OCI-LY3 (cell line): ENCODE measurements at regions not wholly inside any gene's neighbourhood (a gene's known extent, or its start where the extent isn't known, plus 50 kb on each side); places are given as distances from the start of the nearest gene placed in this dataset.

Experiments used
- H2AFZ ChIP-seq: fragments of 200-600, 300-600 bp; shearing (Covaris generic); 2 replicates; pipeline ENCODE4 v1.6.0; 2014; ENCODE audit warnings: antibody characterized with exemption, low read depth, low read length
- H3K27ac ChIP-seq: fragments of 200-600, 300-600 bp; sonication (generic); 2 replicates; pipeline ENCODE4 v1.5.1; 2014; ENCODE audit warnings: mild to moderate bottlenecking, low read length, moderate library complexity, mixed read lengths
- H3K27me3 ChIP-seq: fragments of 200-600, 300-600 bp; sonication (generic); 2 replicates; pipeline ENCODE4 v1.6.1; 2014; ENCODE audit warnings: low read depth, low read length, mixed read lengths
- H3K36me3 ChIP-seq: fragments of 200-600, 300-600 bp; sonication (generic); replicated peaks from 2 replicates; pipeline ENCODE3; 2014; ENCODE audit warnings: low read depth, low read length, mixed read lengths
- H3K4me1 ChIP-seq: fragments of 300-600, 200-600 bp; sonication (generic); 2 replicates; pipeline ENCODE4 v1.6.1; 2014; ENCODE audit warnings: low read length, mixed read lengths
- H3K4me2 ChIP-seq: fragments of 200-600, 300-600 bp; sonication (generic); 2 replicates; pipeline ENCODE4 v1.6.1; 2014; ENCODE audit warnings: low read length, mixed read lengths
- H3K4me3 ChIP-seq: fragments of 300-600, 200-600 bp; sonication (generic); 2 replicates; pipeline ENCODE4 v1.5.1; 2014; ENCODE audit warnings: antibody characterized with exemption, mild to moderate bottlenecking, low read length, moderate library complexity
- H3K79me2 ChIP-seq: fragments of 300-600, 200-600 bp; shearing (Covaris generic); 2 replicates; pipeline ENCODE4 v1.6.1; 2014; ENCODE audit warnings: mild to moderate bottlenecking, low read length, mixed read lengths
- H3K9ac ChIP-seq: fragments of 300-600, 200-600 bp; shearing (Covaris generic); 2 replicates; pipeline ENCODE4 v1.6.0; 2014; ENCODE audit warnings: mild to moderate bottlenecking, low read length, moderate library complexity
- H3K9me3 ChIP-seq: fragments of 200-600, 300-600 bp; shearing (Covaris generic); 2 replicates; pipeline ENCODE4 v1.6.1; 2014; ENCODE audit warnings: low read length, mixed read lengths; ENCODE audit not compliant: insufficient read depth
- H4K20me1 ChIP-seq: fragments of 200-600, 300-600 bp; sonication (generic); 2 replicates; pipeline ENCODE4 v1.6.1; 2016; ENCODE audit warnings: low read length, mixed read lengths; ENCODE audit not compliant: insufficient read depth
- CTCF ChIP-seq: fragments of 200-600, 300-600 bp; sonication (generic); IDR thresholded peaks from 2 replicates; pipeline ENCODE4 v1.5.1; 2014; ENCODE audit warnings: antibody characterized with exemption, low read length, low read depth
- EZH2phosphoT487 ChIP-seq: fragments of 200-600 bp; shearing (Covaris generic); IDR thresholded peaks from 2 replicates; pipeline ENCODE4 v1.6.1; 2018; ENCODE audit warnings: antibody characterized with exemption, mixed run types, low read depth

GRCh38 chr2:145245268-145245870 lies 725.5 kb upstream of the ZEB2 start:
- H3K27ac ChIP-seq, result no peak overlapping the region
- H3K4me2 ChIP-seq, result no peak overlapping the region
- H3K9me3 ChIP-seq, result no peaks in the 10 kb centered on the region
- no peaks in the 10 kb centered on the region for H3K79me2 ChIP-seq
- no peak overlapping the region for H3K9ac ChIP-seq
- H3K4me1 ChIP-seq, result no peaks in the 10 kb centered on the region
- no peak overlapping the region for H2AFZ ChIP-seq
- H4K20me1 ChIP-seq, result no peaks in the 10 kb centered on the region
- TF ChIP-seq CTCF (no peak), EZH2phosphoT487 (no peak)
- H3K27me3 ChIP-seq, result no peaks in the 10 kb centered on the region
- no peak overlapping the region for H3K4me3 ChIP-seq
- H3K36me3 ChIP-seq, result no peaks in the 10 kb centered on the region

DNA sequence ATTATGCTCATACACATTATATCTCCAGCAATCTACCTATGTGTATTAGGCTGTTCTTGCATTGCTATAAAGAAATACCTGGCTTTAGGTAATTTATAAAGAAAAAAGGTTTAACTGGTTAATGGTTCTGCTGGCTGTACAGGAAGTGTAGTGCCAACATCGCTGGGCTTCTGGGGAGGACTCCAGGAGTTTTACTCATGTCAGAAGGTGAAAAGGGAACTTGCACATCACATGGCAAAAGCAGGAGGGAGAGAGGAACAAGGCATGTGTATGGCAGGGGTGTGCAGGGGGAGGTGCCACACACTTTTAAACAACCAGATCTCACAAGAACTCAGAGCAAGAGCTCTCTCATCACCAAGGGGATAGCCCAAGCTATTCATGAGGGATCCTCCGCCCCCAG lies 715.4 kb upstream of the ZEB2 start:
- no peaks in the 10 kb centered on the region for H4K20me1 ChIP-seq
- H3K36me3 ChIP-seq, result no peaks in the 10 kb centered on the region
- H3K27me3 ChIP-seq, result no peaks in the 10 kb centered on the region
- H3K9ac ChIP-seq, result no peak overlapping the region
- H2AFZ ChIP-seq, result no peak overlapping the region
- 0 out of 2 replicates have a peak, but pooled peaks cover 2% of the 10 kb centered on the region for H3K9me3 ChIP-seq
- no peak overlapping the region for H3K4me2 ChIP-seq
- H3K4me1 ChIP-seq, result peaks cover 6% of the 10 kb centered on the region
- no peak for TF ChIP-seq EZH2phosphoT487
- TF ChIP-seq CTCF, result no peak
- H3K4me3 ChIP-seq, result no peak overlapping the region
- H3K79me2 ChIP-seq, result no peaks in the 10 kb centered on the region
- no peak overlapping the region for H3K27ac ChIP-seq

- no peaks in the 10 kb centered on the region for H3K27me3 ChIP-seq
- no peak overlapping the region for H3K4me2 ChIP-seq
- no peak overlapping the region for H3K27ac ChIP-seq
- no peaks in the 10 kb centered on the region for H3K79me2 ChIP-seq
- H3K4me3 ChIP-seq, result no peak overlapping the region
- H3K4me1 ChIP-seq, result peaks cover 4% of the 10 kb centered on the region
- no peak overlapping the region for H2AFZ ChIP-seq
- no peaks in the 10 kb centered on the region for H4K20me1 ChIP-seq
- no peaks in the 10 kb centered on the region for H3K9me3 ChIP-seq
- no peaks in the 10 kb centered on the region for H3K36me3 ChIP-seq
- no peak overlapping the region for H3K9ac ChIP-seq
- TF ChIP-seq EZH2phosphoT487 (no peak), CTCF (no peak)
These were observed 710.6 kb upstream of the ZEB2 start for GRCh38 chr2:145230546-145230945.

GRCh38 chr2:145228506-145228905 lies 708.6 kb upstream of the ZEB2 start:
- no peak overlapping the region for H2AFZ ChIP-seq

More at GRCh38 chr2:145228506-145228905, 708.6 kb upstream of the ZEB2 start:
- no peaks in the 10 kb centered on the region for H3K79me2 ChIP-seq
- H3K4me3 ChIP-seq, result no peak overlapping the region
- H3K4me1 ChIP-seq, result no peaks in the 10 kb centered on the region
- no peaks in the 10 kb centered on the region for H4K20me1 ChIP-seq
- no peak overlapping the region for H3K9ac ChIP-seq
- H3K27me3 ChIP-seq, result no peaks in the 10 kb centered on the region
- H3K9me3 ChIP-seq, result no peaks in the 10 kb centered on the region
- H3K36me3 ChIP-seq, result no peaks in the 10 kb centered on the region
- no peak overlapping the region for H3K27ac ChIP-seq
- TF ChIP-seq CTCF (no peak), EZH2phosphoT487 (no peak)
- no peak overlapping the region for H3K4me2 ChIP-seq
